Lung microvascular endothelial cell (primary cell): ENCODE measurements at regions not wholly inside any gene's neighbourhood (a gene's known extent, or its start where the extent isn't known, plus 50 kb on each side); places are given as distances from the start of the nearest gene placed in this dataset.
A peak's percentile ranks its signal among the peaks of the same experiment; 100 is the strongest.
"Not testable (repeated sequence)": the region's sequence is repeated elsewhere in the genome, so short reads cannot be mapped to it uniquely, and the experiment has no call there.

Source experiments
- DNase-seq, 2 donors: peaks; one replicate each; pipeline versions ENCODE4 v3.0.0 to v3.0.0-alpha.2; 2010; ENCODE audit warnings: low read depth in 2 of 2

DNA sequence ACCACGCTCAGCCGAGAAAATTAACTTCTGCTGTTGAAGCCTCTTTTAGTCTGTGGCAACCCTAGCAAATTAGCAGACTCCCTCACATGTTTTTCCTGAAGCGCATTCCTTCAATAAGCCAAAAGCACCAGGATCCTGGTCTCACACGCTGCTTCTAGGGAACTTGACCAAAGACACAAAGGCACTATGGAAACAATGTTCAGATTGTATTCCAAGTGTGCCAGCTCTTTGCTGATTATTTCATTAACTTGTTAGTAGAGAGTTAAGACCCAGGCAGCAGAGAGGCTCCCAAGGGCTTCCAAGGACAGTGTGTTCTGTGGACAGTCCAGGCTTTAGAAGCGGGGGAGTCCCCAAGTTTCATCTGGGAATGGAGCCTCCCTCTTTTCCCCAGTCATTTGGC, 94.4 kb upstream of the BASP1 start:
- no peak for DNase-seq

GRCh38 chr5:17123773-17124172, 93.7 kb upstream of the BASP1 start:
- not testable (repeated sequence) for DNase-seq

GRCh38 chr5:17127743-17128231, 89.6 kb upstream of the BASP1 start:
- peak in 1 of 2 donors; percentile 90 for DNase-seq

GRCh38 chr5:17129093-17129849, 88.2 kb upstream of the BASP1 start:
- no peak for DNase-seq

DNA sequence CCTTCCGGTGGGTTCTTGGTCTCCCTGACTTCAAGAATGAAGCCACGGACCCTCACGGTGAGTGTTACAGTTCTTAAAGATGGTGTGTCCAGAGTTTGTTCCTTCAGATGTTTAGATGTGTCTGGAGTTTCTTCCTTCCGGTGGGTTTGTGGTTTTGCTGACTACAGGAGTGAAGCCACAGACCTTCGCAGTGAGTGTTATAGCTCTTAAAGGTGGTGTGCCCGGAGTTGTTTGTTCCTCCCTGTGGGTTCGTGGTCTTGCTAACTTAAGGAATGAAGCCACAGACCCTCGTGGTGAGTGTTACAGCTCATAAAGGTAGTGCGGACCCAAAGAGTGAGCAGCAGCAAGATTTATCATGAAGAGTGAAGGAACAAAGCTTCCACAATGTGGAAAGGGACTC, 87.1 kb upstream of the BASP1 start:
- not testable (repeated sequence) for DNase-seq

GRCh38 chr5:17132444-17133083, 84.9 kb upstream of the BASP1 start:
- DNase-seq, result peak; percentile 57 to 60

GRCh38 chr5:17135050-17135449, 82.4 kb upstream of the BASP1 start:
- no peak for DNase-seq

DNA sequence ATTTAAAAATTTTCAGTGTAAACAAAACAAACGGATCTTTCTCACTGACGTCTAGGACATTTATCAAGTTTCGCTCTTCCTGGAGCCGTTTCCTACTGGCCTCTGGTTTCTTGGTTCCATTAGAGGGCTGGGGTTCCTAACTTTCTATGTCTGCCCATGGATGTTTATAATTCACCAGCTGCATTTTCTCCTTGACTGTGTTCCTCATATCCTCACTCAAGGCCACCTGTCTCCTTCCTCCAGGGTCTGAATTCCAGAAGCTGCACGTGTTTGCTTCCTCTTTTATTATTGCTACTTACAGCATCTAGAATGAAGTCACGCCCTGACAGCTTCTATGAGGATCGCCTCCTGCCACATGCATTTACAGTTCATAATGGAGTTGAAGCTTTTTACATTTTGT, 74.1 kb upstream of the BASP1 start:
- DNase-seq, result peak in 1 of 2 donors; percentile 91

- DNase-seq, result no peak
These were observed 71.1 kb upstream of the BASP1 start for GRCh38 chr5:17146280-17146841.

DNA sequence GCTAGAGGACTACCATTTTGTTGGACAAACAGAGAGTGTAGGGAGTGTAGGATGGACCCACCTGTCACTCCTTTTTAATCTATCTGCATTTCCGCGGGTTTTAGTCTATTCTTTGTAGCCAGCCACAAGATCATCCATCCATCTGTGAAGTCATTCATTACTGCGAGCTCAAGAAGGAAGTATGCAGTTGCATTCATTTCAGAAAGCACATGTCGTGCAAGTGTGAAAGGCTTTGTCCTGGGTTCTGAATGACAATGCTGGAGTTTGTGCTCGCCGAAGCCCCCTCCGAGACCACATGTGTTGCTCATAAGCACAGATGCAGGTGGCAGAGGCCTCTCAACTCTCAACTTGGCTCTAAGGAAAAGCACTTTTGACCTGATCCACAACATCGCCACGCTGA, 70.3 kb upstream of the BASP1 start:
- no peak for DNase-seq

GRCh38 chr5:17147617-17148016, 69.8 kb upstream of the BASP1 start:
- DNase-seq, result no peak

DNA sequence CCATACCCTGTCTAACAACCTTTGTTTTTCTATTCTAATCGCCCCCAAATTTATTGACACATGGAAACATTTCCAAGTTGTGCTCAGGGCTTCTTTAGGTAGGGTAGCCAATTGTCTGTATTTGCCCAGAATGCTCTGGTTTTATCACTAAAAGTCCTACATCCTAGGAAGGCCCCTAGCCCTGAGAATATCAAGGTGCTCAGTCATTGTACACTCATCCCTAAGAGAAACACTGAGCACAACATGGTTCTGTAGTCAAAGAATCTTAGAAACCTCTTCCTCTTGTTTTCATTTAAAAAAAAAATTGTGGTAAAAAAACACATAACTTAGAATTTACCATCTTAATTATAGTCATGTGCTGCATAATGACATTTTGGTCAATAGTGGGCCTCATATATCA, 69.0 kb upstream of the BASP1 start:
- no peak for DNase-seq

GRCh38 chr5:17149786-17150185, 67.6 kb upstream of the BASP1 start:
- no peak for DNase-seq

GRCh38 chr5:17150531-17150930, 66.9 kb upstream of the BASP1 start:
- DNase-seq, result no peak

DNA sequence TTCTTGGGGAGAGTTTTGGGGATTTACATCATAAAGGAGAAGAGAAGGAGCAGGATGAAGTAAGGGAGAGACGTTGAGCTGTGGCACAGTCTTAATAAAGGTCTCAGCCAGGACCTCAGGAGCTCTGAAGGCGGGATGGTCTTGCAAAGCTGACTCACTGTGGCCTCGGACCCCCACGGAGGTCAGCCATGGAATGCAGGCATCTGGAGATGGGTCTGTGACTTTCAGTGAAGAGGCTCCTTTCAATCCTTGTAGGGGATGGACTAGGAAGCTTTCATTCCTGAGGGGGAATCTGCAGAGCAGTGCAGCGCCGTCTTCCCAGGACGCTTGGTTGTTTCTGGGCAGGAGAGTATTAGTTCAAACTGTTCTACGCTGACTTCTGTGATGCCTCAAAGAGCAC, 65.7 kb upstream of the BASP1 start:
- DNase-seq, result no peak

GRCh38 chr5:17154211-17154996, 63.0 kb upstream of the BASP1 start:
- peak in 1 of 2 donors; percentile 80 for DNase-seq

DNA sequence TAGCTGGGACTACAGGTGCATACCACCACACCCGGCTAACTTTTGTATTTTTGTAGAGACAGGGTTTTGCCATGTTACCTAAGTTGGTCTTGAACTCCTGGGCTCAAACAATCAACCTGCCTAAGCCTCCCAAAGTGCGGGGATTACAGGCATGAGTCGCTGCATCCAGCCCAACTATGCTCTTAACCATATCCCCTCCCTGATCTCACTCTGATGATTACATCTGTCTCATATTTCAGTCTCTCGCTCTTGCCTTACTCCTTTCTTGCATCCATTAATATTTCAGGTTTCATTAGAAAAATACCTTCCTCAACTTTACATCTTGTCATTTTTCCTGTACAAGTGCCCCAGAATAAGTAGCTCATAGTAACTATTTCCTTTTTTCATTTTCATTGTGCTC, 61.0 kb upstream of the BASP1 start:
- no peak for DNase-seq

- DNase-seq, result no peak
These were observed 60.1 kb upstream of the BASP1 start for GRCh38 chr5:17157294-17157693.

GRCh38 chr5:17157916-17158529, 59.4 kb upstream of the BASP1 start:
- peak; percentile 20 to 60 for DNase-seq

DNA sequence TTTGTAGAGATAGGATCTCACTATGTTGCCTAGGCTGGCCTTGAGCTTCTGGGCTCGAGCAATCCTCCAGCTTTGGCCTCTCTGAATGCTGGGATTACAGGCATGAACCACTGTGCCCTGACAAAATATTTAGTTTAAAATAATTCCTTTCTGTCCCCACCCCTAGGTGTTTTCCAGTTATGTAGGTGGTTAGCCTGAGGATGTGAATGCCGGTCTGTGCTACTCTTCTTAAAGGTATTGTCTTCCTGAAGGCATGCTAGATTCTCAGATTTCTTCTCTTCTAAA, 56.7 kb upstream of the BASP1 start:
- DNase-seq, result no peak

DNA sequence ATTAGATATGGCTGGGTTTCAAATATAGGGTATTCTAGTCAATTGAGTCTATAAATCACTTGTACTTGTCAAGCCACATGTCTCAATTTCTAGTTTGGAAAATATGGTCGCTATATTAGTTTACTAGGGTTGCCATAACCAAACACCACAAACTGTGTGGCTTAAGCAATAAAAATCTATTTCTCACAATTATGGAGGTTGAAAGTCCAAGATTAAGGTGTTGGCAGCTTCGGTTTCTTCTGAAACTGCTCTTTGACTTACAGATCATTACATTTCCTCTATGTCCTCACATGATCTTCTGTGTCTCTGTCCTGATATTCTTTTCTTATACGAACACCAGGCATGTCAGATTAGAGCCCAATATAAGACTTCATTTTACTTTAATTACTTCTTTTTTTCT, 55.8 kb upstream of the BASP1 start:
- DNase-seq, result no peak

DNA sequence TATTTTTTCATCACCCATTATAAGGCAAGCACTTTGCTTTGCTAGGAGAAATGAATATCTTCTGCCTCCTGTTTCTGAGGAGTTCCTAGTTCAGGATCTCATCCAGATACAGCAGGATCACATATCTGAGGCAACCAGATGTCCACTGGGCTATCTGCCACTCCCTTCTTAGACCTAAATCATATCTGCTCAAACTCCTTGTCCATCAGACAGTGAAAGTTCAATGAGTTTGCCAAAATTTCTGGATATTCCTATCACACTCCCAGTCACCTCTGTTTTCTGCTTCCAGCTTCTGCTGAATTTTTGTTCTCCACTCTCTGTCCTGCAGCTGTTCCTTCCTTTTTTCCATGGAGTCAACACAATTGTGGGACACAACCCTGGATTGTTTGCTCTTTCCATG, 54.2 kb upstream of the BASP1 start:
- DNase-seq, result no peak
